ENCODE measurements at regions not wholly inside any gene's neighbourhood (a gene's known extent, or its start where the extent isn't known, plus 50 kb on each side); places are given as distances from the start of the nearest gene placed in this dataset.
"Not testable (repeated sequence)": the region's sequence is repeated elsewhere in the genome, so short reads cannot be mapped to it uniquely, and the experiment has no call there.

DNA sequence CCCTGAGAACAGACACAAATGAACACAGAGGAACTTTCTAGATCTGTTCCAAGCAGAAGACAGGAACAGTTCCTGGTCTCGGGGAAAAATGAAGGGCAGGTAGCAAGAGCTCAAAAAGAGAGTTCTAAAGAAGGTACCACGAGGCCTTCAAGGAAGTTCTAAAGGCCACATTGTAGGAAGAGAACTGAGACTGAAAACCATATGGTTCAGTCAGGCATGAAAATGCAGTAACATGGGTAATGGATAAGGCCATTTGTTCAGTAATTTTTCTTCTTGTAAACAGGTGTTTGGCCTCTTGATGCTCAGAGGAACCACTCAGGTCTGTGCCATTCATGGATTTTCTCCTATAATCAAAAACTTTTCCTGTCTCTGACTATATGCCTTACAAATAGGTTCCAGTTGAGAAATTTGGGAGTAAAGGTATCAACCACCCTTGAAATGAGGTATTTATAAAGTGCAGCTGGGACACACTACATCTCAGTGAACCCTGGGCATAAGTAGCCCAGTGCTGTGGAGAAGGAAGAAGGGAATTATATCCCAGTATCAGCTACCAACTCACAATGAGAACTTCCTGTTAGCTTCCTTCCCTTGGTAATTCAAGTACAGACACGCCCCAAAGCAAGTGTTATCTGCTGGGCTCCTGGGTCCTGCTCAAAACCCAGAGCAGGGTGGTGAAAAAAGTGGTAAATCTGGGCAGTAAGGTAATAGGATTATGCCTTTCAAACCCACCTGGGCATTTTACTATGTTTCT, 277.9 kb downstream of the KLHL13 start:
- ChIA-PET POLR2A (ENCODE audit: unreplicated experiment) (no interaction called here), CTCF (no interaction called here)
- Histone ChIP-seq H3K27ac (no peak overlapping the region), H3K4me3 (no peak overlapping the region), H3K36me3 (ENCODE audit: low read depth) (no peaks in the 10 kb centered on the region), H3K9me2 (ENCODE audit: insufficient read depth) (no peaks in the 10 kb centered on the region), H3F3A (ENCODE audit: insufficient read depth, low read depth) (no peaks in the 10 kb centered on the region), H3K4me1 (replicated peaks; ENCODE audit: insufficient read depth) (no peaks in the 10 kb centered on the region), H3K79me2 (ENCODE audit: low read depth) (no peaks in the 10 kb centered on the region), H3K9me3 (ENCODE audit: insufficient read depth, low read depth) (no peaks in the 10 kb centered on the region), H4K20me1 (ENCODE audit: insufficient read depth) (no peaks in the 10 kb centered on the region), H3K27me3 (ENCODE audit: insufficient read depth, low read depth) (no peaks in the 10 kb centered on the region), H2AFZ (no peak overlapping the region), H3K4me2 (no peak overlapping the region)
- no TSS peak for BruUV-seq (replicated peaks)
- no peak for TF ChIP-seq EZH2 (IDR thresholded peaks at IDR 0.05; ENCODE audit: low read depth)
- TF ChIP-seq, protein P1, sequence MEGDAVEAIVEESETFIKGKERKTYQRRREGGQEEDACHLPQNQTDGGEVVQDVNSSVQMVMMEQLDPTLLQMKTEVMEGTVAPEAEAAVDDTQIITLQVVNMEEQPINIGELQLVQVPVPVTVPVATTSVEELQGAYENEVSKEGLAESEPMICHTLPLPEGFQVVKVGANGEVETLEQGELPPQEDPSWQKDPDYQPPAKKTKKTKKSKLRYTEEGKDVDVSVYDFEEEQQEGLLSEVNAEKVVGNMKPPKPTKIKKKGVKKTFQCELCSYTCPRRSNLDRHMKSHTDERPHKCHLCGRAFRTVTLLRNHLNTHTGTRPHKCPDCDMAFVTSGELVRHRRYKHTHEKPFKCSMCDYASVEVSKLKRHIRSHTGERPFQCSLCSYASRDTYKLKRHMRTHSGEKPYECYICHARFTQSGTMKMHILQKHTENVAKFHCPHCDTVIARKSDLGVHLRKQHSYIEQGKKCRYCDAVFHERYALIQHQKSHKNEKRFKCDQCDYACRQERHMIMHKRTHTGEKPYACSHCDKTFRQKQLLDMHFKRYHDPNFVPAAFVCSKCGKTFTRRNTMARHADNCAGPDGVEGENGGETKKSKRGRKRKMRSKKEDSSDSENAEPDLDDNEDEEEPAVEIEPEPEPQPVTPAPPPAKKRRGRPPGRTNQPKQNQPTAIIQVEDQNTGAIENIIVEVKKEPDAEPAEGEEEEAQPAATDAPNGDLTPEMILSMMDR (conservative IDR thresholded peaks at IDR 0.05) = no peak
- no peak for DNase-seq
- intact Hi-C loops (cut with micrococcal nuclease; ENCODE audit: unreplicated experiment) = no loop called here

DNA sequence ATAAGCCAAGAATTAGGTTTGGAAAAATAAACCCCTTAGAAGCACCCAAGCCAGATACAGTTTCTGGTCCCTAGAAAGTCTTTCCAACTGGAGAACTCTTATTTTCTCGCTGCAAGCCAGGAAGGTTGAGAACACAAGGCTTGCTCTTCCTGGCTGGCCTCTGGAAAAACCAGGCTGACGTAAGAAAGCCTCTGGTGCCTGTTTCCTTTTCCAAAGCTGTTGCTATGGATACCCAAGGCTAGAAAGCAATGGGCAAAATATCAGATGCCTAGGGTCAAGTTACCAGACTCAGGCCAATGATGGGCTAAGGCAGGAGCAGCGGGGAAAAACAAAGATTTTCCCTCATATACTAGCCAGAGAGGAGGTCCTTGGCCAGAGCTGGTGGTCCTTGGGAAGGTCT, 281.6 kb downstream of the KLHL13 start:
- Histone ChIP-seq H4K20me1 (ENCODE audit: insufficient read depth) (no peaks in the 10 kb centered on the region), H3K4me3 (no peak overlapping the region), H3K36me3 (ENCODE audit: low read depth) (no peaks in the 10 kb centered on the region), H3K9me2 (ENCODE audit: insufficient read depth) (no peaks in the 10 kb centered on the region), H3K27ac (no peak overlapping the region), H3K9me3 (ENCODE audit: insufficient read depth, low read depth) (no peaks in the 10 kb centered on the region), H3K79me2 (ENCODE audit: low read depth) (no peaks in the 10 kb centered on the region), H2AFZ (no peak overlapping the region), H3K4me2 (no peak overlapping the region), H3K27me3 (ENCODE audit: insufficient read depth, low read depth) (no peaks in the 10 kb centered on the region), H3K4me1 (replicated peaks; ENCODE audit: insufficient read depth) (no peaks in the 10 kb centered on the region), H3F3A (ENCODE audit: insufficient read depth, low read depth) (no peaks in the 10 kb centered on the region)
- no peak for TF ChIP-seq EZH2 (IDR thresholded peaks at IDR 0.05; ENCODE audit: low read depth)
- TF ChIP-seq, protein P1 (conservative IDR thresholded peaks at IDR 0.05) = no peak
- intact Hi-C loops (cut with micrococcal nuclease; ENCODE audit: unreplicated experiment) = no loop called here
- DNase-seq = no peak
- CTCF ChIA-PET = no interaction called here
- POLR2A ChIA-PET (ENCODE audit: unreplicated experiment) = no interaction called here
- no TSS peak for BruUV-seq (replicated peaks)

DNA sequence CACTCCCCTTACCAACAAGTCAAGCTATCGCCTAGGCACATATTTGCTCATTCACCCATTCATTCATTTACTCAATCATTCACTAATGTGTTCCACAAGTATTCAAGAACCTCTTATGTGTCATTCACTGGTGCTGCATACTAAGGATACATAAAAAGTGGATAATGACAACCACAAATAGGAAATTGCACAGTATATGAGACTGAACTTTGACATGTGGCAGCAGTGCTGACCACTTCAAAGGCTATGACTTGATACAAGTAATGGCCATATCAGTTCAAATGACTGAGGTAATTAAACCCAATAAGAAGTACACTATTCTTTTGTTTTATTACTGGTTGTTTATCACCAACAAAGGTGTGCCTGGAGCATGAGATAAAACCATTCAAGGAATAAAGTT, 282.5 kb downstream of the KLHL13 start:
- no peak for TF ChIP-seq EZH2 (IDR thresholded peaks at IDR 0.05; ENCODE audit: low read depth)
- TF ChIP-seq, protein P1 (conservative IDR thresholded peaks at IDR 0.05) = no peak
- no peak overlapping the region for H3K4me2 ChIP-seq
- no peaks in the 10 kb centered on the region for H3K4me1 ChIP-seq (replicated peaks; ENCODE audit: insufficient read depth)
- no peaks in the 10 kb centered on the region for H3K9me2 ChIP-seq (ENCODE audit: insufficient read depth)
- DNase-seq = no peak
- H3K27ac ChIP-seq = no peak overlapping the region
- no peaks in the 10 kb centered on the region for H3K79me2 ChIP-seq (ENCODE audit: low read depth)
- CTCF ChIA-PET = no interaction called here
- no peaks in the 10 kb centered on the region for H3K9me3 ChIP-seq (ENCODE audit: insufficient read depth, low read depth)
- intact Hi-C loops (cut with micrococcal nuclease; ENCODE audit: unreplicated experiment) = no loop called here
- H4K20me1 ChIP-seq (ENCODE audit: insufficient read depth) = no peaks in the 10 kb centered on the region
- no peak overlapping the region for H3K4me3 ChIP-seq
- no peak overlapping the region for H2AFZ ChIP-seq
- H3F3A ChIP-seq (ENCODE audit: insufficient read depth, low read depth) = no peaks in the 10 kb centered on the region
- no TSS peak for BruUV-seq (replicated peaks)
- no peaks in the 10 kb centered on the region for H3K36me3 ChIP-seq (ENCODE audit: low read depth)
- H3K27me3 ChIP-seq (ENCODE audit: insufficient read depth, low read depth) = no peaks in the 10 kb centered on the region
- POLR2A ChIA-PET (ENCODE audit: unreplicated experiment) = no interaction called here

DNA sequence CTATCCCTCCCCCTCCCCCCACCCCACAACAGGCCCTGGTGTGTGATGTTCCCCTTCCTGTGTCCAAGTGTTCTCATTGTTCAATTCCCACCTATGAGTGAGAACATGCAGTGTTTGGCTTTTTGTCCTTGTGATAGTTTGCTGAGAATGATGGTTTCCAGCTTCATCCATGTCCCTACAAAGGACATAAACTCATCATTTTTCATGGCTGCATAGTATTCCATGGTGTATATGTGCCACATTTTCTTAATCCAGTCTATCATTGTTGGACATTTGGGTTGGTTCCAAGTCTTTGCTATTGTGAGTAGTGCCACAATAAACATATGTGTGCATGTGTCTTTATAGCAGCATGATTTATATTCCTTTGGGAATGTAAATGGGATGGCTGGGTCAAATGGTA, 295.1 kb downstream of the KLHL13 start:
- H3K4me1 ChIP-seq (replicated peaks; ENCODE audit: insufficient read depth); intact Hi-C loops (cut with micrococcal nuclease; ENCODE audit: unreplicated experiment); POLR2A ChIA-PET (ENCODE audit: unreplicated experiment); H3K4me2 ChIP-seq; H3K27me3 ChIP-seq (ENCODE audit: insufficient read depth, low read depth); DNase-seq; H3K4me3 ChIP-seq; H2AFZ ChIP-seq; H3K9me3 ChIP-seq (ENCODE audit: insufficient read depth, low read depth); H3K9me2 ChIP-seq (ENCODE audit: insufficient read depth); H3K36me3 ChIP-seq (ENCODE audit: low read depth); H3K79me2 ChIP-seq (ENCODE audit: low read depth); H3F3A ChIP-seq (ENCODE audit: insufficient read depth, low read depth); H4K20me1 ChIP-seq (ENCODE audit: insufficient read depth); BruUV-seq (replicated peaks); H3K27ac ChIP-seq: not testable (repeated sequence)
- CTCF ChIA-PET = interaction anchor here (0.7 kb wide), 1 partner anchor 19 kb away, joined by 3 read pairs; no protein-coding TSS in a partner anchor
